ENCODE measurements at regions not wholly inside any gene's neighbourhood (a gene's known extent, or its start where the extent isn't known, plus 50 kb on each side); places are given as distances from the start of the nearest gene placed in this dataset.

- TF ChIP-seq POLR2A (IDR thresholded peaks at IDR 0.05) (no peak), CTCF (IDR thresholded peaks at IDR 0.05) (no peak), POLR2AphosphoS5 (IDR thresholded peaks at IDR 0.05) (no peak), EP300 (IDR thresholded peaks at IDR 0.05; ENCODE audit: low read depth) (no peak)
These were observed 105.7 kb upstream of the RASGEF1B start for GRCh38 chr4:81577392-81577791.

Measured in transverse colon (tissue), 4 donors.